Hepatocyte (in vitro differentiated cells): ENCODE measurements at regions not wholly inside any gene's neighbourhood (a gene's known extent, or its start where the extent isn't known, plus 50 kb on each side); places are given as distances from the start of the nearest gene placed in this dataset.

ENCODE experiments used
- EZH2 ChIP-seq: fragments of 200-600 bp; sonication (generic); IDR thresholded peaks from 2 replicates; pipeline ENCODE4 v1.6.1; 2016; ENCODE audit warnings: antibody characterized with exemption, mild to moderate bottlenecking, borderline replicate concordance
- EZH2phosphoT487 ChIP-seq: fragments of 200-600 bp; sonication (generic); IDR thresholded peaks from one replicate; pipeline ENCODE4 v1.6.1; 2018; ENCODE audit warnings: antibody characterized with exemption, mild to moderate bottlenecking, low read depth, moderate library complexity; ENCODE audit not compliant: unreplicated experiment, severe bottlenecking
- TF ChIP-seq, protein P1 (sequence below): fragments of 200-600 bp; sonication (generic); IDR thresholded peaks from 2 replicates; pipeline ENCODE4 v1.5.1; 2016; ENCODE audit warnings: antibody characterized with exemption, mild to moderate bottlenecking; ENCODE audit not compliant: poor library complexity

DNA sequence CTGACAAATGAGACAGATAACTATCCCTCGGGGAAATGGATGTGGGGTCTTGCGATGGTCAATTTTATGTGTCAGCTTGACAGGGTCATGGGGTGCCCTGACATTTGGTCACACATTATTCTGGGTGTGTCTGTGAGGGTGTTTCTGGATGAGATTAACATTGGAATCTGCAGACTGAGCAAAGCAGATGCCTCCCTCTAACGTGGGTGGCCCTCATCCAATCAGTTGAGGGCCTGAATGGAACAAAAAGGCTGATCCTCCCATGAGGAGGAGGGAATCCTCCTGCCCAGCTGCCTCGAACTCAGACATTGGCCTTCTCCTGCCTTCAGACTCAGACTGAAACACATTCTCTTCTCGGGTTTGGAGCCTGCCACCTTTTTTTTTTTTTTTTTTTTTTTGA is 69.0 kb downstream of the MINAR1 start:
- TF ChIP-seq, protein P1, sequence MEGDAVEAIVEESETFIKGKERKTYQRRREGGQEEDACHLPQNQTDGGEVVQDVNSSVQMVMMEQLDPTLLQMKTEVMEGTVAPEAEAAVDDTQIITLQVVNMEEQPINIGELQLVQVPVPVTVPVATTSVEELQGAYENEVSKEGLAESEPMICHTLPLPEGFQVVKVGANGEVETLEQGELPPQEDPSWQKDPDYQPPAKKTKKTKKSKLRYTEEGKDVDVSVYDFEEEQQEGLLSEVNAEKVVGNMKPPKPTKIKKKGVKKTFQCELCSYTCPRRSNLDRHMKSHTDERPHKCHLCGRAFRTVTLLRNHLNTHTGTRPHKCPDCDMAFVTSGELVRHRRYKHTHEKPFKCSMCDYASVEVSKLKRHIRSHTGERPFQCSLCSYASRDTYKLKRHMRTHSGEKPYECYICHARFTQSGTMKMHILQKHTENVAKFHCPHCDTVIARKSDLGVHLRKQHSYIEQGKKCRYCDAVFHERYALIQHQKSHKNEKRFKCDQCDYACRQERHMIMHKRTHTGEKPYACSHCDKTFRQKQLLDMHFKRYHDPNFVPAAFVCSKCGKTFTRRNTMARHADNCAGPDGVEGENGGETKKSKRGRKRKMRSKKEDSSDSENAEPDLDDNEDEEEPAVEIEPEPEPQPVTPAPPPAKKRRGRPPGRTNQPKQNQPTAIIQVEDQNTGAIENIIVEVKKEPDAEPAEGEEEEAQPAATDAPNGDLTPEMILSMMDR, result no peak
- TF ChIP-seq EZH2phosphoT487 (no peak), EZH2 (no peak)
